GM19455 (cell line): ENCODE measurements at regions not wholly inside any gene's neighbourhood (a gene's known extent, or its start where the extent isn't known, plus 50 kb on each side); places are given as distances from the start of the nearest gene placed in this dataset.

Experiments used
- ATAC-seq: cut with Tn5 transposase; IDR thresholded peaks from one replicate; pipeline ENCODE4 v1.9.1; 2021; ENCODE audit not compliant: unreplicated experiment

DNA sequence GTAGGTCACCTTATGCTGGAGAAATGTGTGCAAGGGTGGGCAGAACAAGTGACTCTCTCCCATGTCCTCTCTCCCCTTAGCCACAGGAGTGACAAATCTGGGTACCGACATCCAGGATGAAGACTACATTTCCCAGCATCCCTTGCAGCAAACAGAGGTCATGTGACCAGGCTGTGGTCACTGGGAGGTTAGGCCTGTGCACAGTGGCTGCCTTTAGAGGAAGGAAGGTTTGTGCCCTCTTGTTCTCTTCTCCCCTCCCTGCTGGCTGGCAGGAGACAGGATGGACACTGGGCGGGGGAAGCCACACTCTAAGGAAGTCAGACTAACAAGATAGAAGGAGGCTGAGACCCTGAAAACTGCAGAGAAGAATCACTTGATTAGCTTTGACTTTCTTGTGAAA, 360.2 kb downstream of the PREX1 start:
- no peak for ATAC-seq

DNA sequence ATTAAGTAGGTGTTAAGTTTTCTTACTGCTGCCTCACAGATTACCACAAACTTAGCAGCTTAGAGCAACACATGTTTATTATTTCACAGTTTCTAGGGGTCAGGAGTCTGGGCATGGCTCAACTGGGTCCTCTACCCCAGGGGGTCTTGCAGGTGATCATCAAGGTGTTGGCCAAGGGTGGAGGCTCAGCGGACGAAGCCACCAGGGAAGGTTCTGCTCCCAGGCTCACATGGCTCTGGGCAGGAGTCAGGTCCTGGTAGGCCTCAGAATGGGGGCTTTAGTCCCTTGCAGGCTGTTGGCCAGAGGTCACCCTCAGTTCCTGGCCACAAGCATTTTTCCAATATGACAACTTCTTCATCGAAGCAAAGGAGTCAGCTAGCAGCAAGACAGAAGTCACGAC, 362.5 kb downstream of the PREX1 start:
- ATAC-seq = no peak

DNA sequence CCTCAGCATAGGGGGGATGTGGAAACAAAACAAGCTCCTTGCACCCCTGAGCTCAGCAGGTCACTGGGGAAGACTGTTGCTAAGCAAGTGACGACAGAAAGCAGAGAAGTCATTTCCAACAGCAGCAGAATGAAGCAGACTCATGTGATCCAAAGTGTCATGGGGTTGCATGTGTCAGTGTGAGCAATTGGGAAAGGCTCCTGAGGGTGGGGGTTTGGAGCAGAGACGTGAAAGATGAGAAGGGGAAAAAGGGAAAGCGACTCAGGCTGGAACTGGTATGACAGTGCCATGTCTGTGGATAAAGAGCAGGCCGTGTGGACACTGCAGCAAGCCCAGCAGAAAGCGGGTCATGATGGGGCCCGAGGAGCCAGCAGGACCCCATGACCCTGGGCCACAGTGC, 363.9 kb downstream of the PREX1 start:
- no peak for ATAC-seq

GRCh38 chr20:48463096-48463720, 364.6 kb downstream of the PREX1 start:
- ATAC-seq = no peak

DNA sequence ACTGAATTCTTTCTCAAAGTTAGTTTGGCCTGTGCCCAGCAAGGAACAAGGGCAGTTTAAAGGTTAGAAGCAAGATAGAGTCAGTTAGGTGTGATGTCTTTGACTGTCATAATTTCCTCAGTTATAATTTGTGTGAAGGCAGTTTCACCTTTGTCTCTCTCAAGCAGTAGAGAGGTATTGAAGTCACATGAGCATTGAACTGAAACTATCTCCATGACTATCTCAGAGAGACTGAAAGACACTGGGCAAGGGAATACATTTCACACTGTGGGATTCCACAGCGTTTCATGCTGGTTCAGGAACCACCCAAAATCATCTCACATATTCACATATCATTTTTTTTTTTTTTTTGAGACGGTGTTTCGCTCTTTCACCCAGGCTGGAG, 366.1 kb downstream of the PREX1 start:
- no peak for ATAC-seq

GRCh38 chr20:48461091-48461734, 366.6 kb downstream of the PREX1 start:
- ATAC-seq = no peak

- ATAC-seq = no peak
These were observed 367.1 kb downstream of the PREX1 start for GRCh38 chr20:48460681-48461080.

DNA sequence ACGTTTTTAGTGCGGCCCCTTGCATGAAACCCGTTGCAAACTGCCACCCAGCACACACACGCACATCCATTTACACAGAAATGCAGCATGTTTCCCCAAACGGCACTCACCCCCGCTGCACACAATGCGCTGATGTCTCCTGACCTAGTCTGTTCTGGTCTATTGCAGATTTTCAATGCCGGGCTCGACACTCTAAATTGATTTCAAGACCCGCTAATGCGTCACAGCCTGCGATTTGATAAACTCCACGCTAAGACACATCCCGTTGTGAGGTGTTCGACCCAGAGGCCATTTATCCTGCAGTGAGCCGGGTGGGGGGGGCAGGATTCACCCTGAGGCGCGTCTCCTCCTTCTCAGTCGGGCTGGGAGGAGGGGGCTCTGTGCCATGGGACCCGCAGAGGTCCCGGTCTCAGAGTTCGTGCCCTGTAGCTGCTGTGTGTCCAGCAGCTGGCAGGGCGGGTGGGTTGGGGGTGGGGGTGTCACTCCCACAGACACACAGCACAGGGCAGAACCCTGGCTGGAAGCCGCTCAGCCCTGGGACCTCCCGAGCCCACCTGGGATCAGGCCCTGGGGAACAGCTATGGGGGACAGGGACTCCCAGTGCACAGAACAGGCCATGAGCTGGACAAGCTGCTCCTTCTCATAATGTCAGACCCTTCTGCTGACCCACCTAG, 367.9 kb downstream of the PREX1 start:
- no peak for ATAC-seq

DNA sequence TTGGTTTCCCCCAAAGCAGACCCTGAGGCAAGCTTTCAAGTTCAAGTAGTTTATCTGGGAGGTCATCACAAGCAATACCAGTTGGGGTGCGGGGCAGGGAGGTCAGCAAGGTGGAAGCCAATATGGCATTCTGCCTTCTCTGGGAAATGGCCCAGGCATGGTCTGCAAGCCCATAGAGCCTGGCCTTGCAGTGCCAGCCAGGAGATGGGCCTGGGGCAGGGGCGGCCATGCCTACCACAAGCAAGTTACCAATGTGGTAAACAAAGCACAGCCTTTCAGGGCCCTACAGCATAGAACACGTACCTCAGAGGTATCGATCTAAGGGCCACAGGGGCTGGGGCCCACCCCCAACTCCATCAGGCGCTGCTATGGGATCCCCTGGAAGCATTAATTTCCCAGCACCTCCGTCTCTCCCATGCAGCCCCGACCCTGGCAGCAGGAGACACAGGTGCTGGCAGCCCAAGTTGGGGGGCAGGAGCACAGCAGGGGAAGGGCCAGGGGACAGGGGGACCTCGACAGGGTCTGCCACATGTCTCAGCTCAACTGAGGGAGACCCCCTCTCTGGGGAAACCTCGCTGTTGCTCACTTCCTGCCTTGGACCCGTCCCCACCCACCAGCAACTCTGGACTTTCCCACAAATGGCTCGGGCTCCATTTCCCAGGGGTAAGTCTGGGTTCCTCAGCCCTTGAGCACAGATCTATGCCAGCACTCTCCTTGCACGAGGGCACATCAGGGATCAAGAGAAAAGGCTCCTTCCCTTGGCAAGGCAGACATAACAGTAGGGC, 369.0 kb downstream of the PREX1 start:
- no peak for ATAC-seq

DNA sequence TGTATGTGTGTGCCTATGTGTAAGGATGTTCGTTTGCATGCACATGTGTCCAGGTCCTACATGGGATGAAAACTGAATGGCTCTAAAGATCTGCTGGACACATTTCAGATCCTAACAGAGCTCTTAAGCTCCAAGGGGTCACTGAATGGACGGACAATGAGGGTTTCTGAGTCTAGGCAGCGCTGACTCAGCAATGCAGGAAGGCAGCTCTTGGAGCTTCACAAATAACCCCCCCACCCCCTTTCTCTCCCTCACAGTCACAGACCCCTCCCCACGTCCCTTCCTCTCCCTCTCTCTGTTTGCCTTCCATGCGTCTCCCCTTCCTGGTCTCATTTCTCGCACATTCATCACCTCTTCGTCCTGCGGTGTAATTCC, 369.8 kb downstream of the PREX1 start:
- no peak for ATAC-seq

DNA sequence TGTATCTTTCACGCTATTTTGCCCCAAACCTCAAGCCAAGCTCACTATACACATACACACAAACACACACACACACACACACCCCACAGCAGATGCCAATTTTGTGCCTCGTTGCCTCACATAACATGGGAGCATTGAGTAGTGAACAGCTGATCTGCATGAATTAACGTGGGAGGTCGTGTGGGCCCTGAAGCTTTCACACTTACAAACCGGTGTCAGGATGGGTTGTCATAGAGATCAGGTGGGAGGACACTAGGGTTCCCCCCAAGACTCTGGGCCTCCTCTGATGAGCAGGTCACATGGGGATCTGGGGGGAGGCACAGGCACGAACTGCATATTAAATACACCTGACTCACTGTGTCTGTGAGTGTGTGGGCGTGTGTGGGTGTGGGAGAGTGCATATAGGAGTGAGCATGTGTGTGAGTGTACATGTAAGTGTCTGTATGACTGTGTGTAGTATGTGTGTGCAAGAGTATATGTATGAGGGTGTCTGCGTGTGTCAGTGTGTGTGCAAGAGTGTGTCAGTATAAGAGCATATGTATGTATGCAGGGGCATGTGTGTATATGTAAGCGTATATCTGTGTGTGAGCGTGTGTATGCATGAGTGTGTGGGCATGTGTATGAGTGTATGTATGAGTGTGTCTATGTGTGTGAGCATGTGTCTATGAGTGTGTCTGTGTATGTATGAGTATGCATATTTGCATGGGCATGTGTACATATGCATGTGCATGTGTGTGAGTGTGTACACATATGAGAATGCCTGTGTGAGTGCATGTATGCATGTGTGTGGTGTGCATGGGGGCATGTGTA, 370.4 kb downstream of the PREX1 start:
- no peak for ATAC-seq

- no peak for ATAC-seq
These were observed 371.2 kb downstream of the PREX1 start for GRCh38 chr20:48456366-48457192.

- ATAC-seq = no peak
These were observed 372.0 kb downstream of the PREX1 start for GRCh38 chr20:48455651-48456365.

DNA sequence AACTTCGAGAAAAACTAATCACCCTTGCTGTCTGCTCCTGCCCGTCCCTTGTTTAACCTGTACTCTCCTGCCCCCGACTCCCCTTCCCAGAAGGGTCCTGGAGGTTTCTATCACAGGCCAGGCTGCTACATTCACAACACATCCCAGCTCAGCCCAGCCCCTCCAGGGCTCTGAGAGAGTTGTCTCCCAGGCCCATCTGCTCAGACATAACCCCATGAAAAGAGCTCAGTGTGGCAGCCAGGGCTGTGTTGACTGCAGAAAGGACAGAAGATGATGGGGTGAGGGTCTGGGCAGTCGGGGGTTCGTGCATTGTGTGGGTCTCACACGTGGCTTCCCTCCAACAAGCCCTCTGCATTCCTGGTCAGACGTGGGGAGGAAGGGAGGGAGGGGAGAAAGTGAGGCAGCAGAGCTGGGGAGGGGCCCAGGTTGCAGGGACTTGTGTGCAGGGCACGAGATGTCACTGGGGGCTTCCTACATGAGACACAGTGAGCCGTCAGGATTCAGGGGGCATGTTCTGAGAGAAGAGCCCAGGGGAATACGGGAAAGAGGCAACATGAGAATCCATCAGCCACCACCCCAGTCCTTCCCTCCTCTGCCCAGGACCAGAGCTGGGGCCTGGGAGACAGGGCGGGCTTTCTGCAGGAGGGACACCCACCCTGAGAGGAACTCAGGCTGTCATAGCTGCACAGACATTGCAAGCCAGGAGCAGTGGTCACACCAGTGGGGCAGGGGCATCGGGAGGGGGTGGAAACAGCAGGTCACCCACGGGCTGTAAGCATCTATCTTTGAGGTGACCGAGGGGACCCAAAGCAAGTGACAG, 372.9 kb downstream of the PREX1 start:
- ATAC-seq = no peak

- no peak for ATAC-seq
These were observed 374.2 kb downstream of the PREX1 start for GRCh38 chr20:48453477-48454093.

GRCh38 chr20:48451401-48451800, 376.4 kb downstream of the PREX1 start:
- no peak for ATAC-seq

DNA sequence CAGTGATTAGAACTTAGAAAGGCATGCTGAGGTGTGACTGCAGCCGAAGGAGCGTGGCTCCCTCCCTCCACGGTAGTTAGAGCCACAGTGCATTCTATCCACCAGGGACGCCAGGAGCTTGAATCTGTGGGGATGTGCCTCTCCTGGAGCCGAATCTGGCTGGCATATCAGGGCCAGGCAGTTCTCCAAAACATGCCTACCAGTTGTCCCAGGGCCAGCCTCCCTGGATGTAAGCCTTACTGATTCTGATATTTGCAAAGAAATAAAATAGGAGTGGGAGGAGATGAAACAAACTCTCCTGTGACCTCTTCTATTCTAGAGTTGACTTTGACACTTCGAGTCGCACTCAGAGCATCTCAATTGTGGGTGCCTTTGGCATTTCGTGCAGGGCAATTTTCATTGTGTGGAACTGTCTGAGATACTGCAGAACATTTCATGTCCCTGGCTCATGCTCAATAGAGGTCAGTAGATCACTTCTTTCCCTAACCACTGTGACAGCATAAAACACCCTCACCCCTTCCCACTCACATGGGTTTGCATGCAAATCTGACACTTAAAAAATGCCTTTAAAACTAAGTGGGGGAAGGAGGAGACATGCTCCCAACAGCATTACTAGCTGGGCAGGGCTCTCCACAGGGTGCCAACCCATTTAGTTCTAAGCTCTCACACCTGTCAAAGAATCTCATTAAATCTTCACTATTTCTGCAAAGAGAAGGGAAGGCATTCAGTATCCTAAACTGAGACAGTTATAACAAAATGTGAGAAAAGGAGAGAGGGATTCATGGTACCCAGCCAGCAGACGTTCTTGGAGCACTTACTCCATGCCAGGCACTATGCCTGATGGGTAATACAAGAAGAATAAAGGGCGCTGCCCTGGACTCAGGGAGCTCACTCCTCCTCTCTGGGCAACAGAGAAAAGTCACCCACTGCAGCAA, 378.9 kb downstream of the PREX1 start:
- no peak for ATAC-seq
